Retinal pigment epithelial cell (primary cell): ENCODE measurements at regions not wholly inside any gene's neighbourhood (a gene's known extent, or its start where the extent isn't known, plus 50 kb on each side); places are given as distances from the start of the nearest gene placed in this dataset.
"Not testable (repeated sequence)": the region's sequence is repeated elsewhere in the genome, so short reads cannot be mapped to it uniquely, and the experiment has no call there.

Source experiments
- DNase-seq: peaks from one replicate; pipeline ENCODE4 v3.0.0-alpha.2; 2010; ENCODE audit warnings: low read depth
- H3K4me3 ChIP-seq: 2 replicates; pipeline ENCODE4 v1.5.1; 2011; ENCODE audit warnings: mild to moderate bottlenecking, low read length, control low read depth, moderate library complexity
- CTCF ChIP-seq: conservative IDR thresholded peaks from 2 replicates; pipeline ENCODE4 v1.5.1; 2011; ENCODE audit warnings: low read depth, low read length, control low read depth, inconsistent platforms

- no peak for DNase-seq
- no peak for TF ChIP-seq CTCF
Measured at GRCh38 chr7:81854518-81854917, 84.7 kb upstream of the HGF start.

GRCh38 chr7:81852701-81853100 lies 82.9 kb upstream of the HGF start:
- TF ChIP-seq CTCF = no peak
- H3K4me3 ChIP-seq = no peak overlapping the region

More at GRCh38 chr7:81854518-81854917, 84.7 kb upstream of the HGF start:
- no peak overlapping the region for H3K4me3 ChIP-seq

GRCh38 chr7:81851413-81851812 lies 81.6 kb upstream of the HGF start:
- H3K4me3 ChIP-seq = no peak overlapping the region
- DNase-seq = no peak
- no peak for TF ChIP-seq CTCF

More at GRCh38 chr7:81852701-81853100, 82.9 kb upstream of the HGF start:
- DNase-seq = no peak

- no peak for TF ChIP-seq CTCF
- no peak overlapping the region for H3K4me3 ChIP-seq
- DNase-seq = no peak
Measured at GRCh38 chr7:81846398-81846797, 76.6 kb upstream of the HGF start.

GRCh38 chr7:81845744-81846241 lies 75.9 kb upstream of the HGF start:
- no peak for TF ChIP-seq CTCF
- no peak for DNase-seq
- H3K4me3 ChIP-seq = no peak overlapping the region

GRCh38 chr7:81843657-81844056 lies 73.8 kb upstream of the HGF start:
- DNase-seq, H3K4me3 ChIP-seq: not testable (repeated sequence)

- no peak for DNase-seq
- no peak for TF ChIP-seq CTCF
- H3K4me3 ChIP-seq = no peak overlapping the region
Measured at GRCh38 chr7:81842361-81842760, 72.5 kb upstream of the HGF start.
